ENCODE measurements at regions not wholly inside any gene's neighbourhood (a gene's known extent, or its start where the extent isn't known, plus 50 kb on each side); places are given as distances from the start of the nearest gene placed in this dataset.

- no peak overlapping the region for H3K4me3 Mint-ChIP-seq
- H3K4me1 Mint-ChIP-seq (ENCODE audit: low read depth): peaks cover 13% of the 10 kb centered on the region
- no peaks in the 10 kb centered on the region for H3K36me3 Mint-ChIP-seq (ENCODE audit: low read depth)
- intact Hi-C loops (cut with micrococcal nuclease): no loop called here
- H3K27me3 Mint-ChIP-seq: peaks cover 25% of the 10 kb centered on the region
- H3K27ac Mint-ChIP-seq: no peak overlapping the region
- no peaks in the 10 kb centered on the region for H3K9me3 Mint-ChIP-seq
Observed at GRCh38 chr1:25090707-25091422, 141.4 kb downstream of the SYF2 start.

- peaks cover 6% of the 10 kb centered on the region for H3K4me1 Mint-ChIP-seq (ENCODE audit: low read depth)
- no peak overlapping the region for H3K27ac Mint-ChIP-seq
- H3K27me3 Mint-ChIP-seq: peaks cover 22% of the 10 kb centered on the region
- H3K36me3 Mint-ChIP-seq (ENCODE audit: low read depth): no peaks in the 10 kb centered on the region
- no peak overlapping the region for H3K4me3 Mint-ChIP-seq
- no peaks in the 10 kb centered on the region for H3K9me3 Mint-ChIP-seq
- intact Hi-C loops (cut with micrococcal nuclease): no loop called here
Observed at GRCh38 chr1:25089772-25090171, 142.5 kb downstream of the SYF2 start.

GRCh38 chr1:25088946-25089345 lies 143.4 kb downstream of the SYF2 start:
- H3K9me3 Mint-ChIP-seq: no peaks in the 10 kb centered on the region

DNA sequence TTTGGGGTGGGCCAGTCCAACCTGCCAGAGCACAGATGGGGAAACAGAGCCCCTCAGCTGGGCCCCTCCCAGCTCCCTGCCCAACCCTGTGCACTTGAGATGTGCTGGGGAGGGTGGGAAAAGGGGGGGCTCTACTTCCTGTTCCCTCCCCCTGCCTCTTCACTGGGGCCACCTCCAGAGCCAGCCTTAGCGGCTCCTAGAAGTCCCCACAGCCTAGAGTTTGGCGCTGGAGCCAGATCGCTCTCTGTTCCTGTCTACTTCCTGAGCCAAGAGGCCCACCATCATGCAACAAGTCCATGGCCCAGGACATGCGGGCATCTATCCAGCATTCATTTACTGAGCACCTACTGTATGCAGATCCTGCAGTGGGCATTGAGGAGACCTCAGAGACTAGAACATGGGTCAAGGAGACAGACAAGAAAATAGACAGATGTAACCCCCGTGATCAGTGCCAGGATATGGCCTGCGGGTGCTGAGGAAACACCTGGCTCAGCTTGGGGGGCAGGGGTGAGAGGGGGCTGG lies 144.1 kb downstream of the SYF2 start:
- Mint-ChIP-seq H3K4me1 (ENCODE audit: low read depth) (peaks cover 5% of the 10 kb centered on the region), H3K9me3 (no peaks in the 10 kb centered on the region), H3K36me3 (ENCODE audit: low read depth) (no peaks in the 10 kb centered on the region), H3K27me3 (peaks cover 23% of the 10 kb centered on the region), H3K4me3 (no peak overlapping the region), H3K27ac (no peak overlapping the region)
- intact Hi-C loops (cut with micrococcal nuclease): no loop called here

More at GRCh38 chr1:25088946-25089345, 143.4 kb downstream of the SYF2 start:
- H3K27me3 Mint-ChIP-seq: peaks cover 22% of the 10 kb centered on the region
- H3K36me3 Mint-ChIP-seq (ENCODE audit: low read depth): no peaks in the 10 kb centered on the region
- peaks cover 5% of the 10 kb centered on the region for H3K4me1 Mint-ChIP-seq (ENCODE audit: low read depth)
- H3K27ac Mint-ChIP-seq: no peak overlapping the region
- H3K4me3 Mint-ChIP-seq: no peak overlapping the region
- intact Hi-C loops (cut with micrococcal nuclease): no loop called here

DNA sequence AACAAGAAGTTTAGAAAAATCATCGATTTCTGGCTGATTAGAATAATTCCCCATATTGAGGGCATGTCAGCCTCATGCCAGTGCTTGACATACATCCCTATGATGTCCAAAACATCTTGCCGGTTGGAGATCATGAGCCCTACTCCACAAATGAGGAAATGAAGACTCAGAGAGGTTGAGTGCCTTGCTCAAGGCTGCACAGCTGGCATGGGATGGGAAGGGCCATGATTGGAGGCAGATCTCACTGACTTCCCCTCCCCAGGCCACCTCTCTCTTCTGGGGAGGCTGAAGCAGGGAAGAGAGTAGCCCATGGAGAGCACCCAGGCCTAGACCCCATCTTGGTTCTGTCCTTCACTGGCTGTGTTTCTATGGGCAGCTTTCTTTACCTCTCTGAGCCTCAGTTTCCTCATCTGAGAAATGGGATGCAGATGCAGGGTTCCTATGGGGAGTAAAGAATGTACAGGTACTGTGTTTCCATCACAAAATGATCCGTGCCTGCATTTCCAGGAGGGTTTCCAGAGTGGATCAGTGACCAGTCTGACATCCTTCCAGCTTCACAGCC lies 145.7 kb downstream of the SYF2 start:
- Mint-ChIP-seq H3K4me3 (no peak overlapping the region), H3K9me3 (no peaks in the 10 kb centered on the region), H3K4me1 (ENCODE audit: low read depth) (peaks cover 5% of the 10 kb centered on the region), H3K27me3 (peaks cover 25% of the 10 kb centered on the region), H3K27ac (no peak overlapping the region), H3K36me3 (ENCODE audit: low read depth) (no peaks in the 10 kb centered on the region)
- intact Hi-C loops (cut with micrococcal nuclease): no loop called here

DNA sequence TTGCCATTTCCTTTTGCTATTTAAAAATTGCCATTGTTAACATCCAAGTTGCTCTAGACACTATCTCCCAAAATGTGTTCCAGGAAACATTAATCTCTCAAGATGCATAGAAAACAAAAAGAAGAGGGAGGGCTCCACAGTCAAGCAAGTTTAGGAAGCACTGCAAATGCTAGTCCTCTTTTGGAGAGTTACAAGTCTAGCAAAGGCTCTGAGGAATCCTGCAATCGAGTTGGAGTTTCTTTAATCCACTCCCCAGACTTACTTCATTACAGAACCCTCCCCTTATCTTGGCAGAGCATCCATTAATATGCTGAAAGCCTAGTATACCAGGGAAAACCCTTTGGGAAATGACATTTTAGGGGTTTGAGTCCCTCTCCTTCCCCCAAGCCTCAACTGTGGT lies 147.9 kb downstream of the SYF2 start:
- intact Hi-C loops (cut with micrococcal nuclease): no loop called here
- Mint-ChIP-seq H3K36me3 (ENCODE audit: low read depth) (no peaks in the 10 kb centered on the region), H3K27me3 (peaks cover 17% of the 10 kb centered on the region), H3K27ac (no peak overlapping the region), H3K4me1 (ENCODE audit: low read depth) (peaks cover 24% of the 10 kb centered on the region), H3K9me3 (no peaks in the 10 kb centered on the region), H3K4me3 (no peak overlapping the region)

DNA sequence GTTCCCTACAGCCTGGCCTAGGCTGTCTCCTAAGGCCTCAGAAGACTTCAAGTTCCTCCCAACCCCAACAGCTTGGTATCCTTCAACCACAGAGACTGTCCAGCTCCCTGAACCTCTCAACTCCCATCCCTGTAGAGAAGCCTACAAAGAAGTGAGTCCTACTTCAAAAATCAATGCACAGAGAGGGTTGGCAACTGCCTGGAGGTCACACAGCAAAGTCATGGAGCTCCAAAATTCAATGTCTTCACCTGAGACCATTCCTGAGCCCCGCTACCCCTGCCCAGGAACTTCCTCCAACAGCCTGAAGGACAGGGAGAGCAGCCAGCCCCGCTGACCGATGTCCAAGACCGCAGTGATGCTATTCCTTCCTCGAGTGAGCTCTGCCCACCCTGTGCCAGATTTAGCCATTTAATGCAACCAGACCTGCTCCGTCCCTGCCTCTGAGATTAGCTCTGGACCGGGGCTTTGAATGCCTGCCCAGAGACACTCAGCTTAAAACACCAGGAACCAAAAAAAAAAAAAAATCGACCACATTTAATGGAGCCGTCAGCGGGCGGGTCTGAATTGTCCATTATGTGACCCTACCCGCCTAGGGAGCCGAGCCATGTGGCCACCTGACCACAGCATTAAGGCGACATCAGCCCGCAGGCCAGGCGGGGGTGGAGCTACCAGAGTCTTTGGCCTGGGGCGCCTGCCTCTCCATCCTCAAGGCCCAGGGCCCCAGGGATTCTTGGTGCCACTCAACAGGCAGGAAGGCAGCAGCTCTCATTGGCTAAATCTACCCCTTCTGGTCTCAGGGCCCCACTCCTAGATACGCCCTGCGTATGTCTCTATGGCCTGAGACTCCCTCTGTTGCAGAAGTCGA lies 148.6 kb downstream of the SYF2 start:
- intact Hi-C loops (cut with micrococcal nuclease): no loop called here
- Mint-ChIP-seq H3K4me3 (no peak overlapping the region), H3K27ac (peak overlapping the region; percentile 60), H3K27me3 (peaks cover 13% of the 10 kb centered on the region), H3K36me3 (ENCODE audit: low read depth) (no peaks in the 10 kb centered on the region), H3K9me3 (no peaks in the 10 kb centered on the region), H3K4me1 (ENCODE audit: low read depth) (peaks cover 24% of the 10 kb centered on the region)

DNA sequence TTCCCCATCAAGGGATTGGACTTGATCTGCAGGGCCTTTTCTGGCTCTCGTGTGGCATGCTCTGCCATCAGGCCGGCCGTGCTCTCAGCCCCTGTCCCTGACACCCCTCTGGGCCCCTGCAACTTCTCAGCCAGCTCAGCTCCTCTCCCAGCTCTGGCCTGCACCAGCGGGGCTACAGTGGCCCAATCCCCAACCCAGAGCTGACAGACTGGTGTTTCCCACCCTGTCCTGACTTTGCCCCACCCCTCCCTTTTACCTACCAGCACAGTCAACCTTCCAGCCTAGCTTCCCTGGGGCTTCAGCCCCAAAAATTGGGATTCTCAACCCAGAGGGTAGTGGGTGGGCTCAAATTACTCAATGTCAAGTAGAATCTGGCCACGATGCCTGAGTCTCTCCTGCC lies 149.3 kb downstream of the SYF2 start:
- Mint-ChIP-seq H3K36me3 (ENCODE audit: low read depth) (no peaks in the 10 kb centered on the region), H3K9me3 (no peaks in the 10 kb centered on the region), H3K27me3 (peaks cover 9% of the 10 kb centered on the region), H3K4me3 (no peak overlapping the region), H3K27ac (peak overlapping the region; percentile 60), H3K4me1 (ENCODE audit: low read depth) (peaks cover 19% of the 10 kb centered on the region)
- intact Hi-C loops (cut with micrococcal nuclease): no loop called here

DNA sequence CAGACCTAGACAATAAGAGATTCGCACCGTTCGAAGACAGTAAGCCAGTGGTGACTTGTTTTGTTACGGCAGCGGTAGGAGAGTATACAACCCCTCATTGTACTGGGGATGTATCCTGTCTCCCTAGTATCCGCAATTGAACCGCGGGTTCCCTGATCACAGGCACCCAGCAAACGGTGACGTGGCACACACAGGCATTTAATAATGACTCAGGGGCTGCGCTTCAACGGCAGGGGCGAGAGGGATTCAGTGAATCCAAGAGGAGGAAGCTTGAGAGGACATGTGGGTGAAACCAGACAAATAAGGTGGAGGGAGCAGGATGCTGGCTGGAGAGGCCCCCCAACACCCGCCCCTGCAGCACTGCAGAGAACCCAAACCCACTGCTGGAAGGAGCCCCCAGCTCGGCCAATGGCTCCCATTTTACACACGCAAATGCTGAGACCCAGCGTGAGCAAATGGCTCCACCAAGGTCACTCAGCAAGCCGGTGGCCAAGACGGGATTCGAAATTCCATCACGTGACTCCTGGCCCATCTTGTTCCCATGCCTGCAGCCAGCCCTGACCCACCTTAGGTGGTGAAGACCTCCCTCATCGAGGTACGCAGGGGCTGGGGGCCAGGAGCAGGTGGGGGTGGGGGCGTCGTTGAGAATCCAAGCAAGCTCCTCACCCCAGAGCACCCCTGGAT lies 149.9 kb downstream of the SYF2 start:
- Mint-ChIP-seq H3K4me1 (ENCODE audit: low read depth) (peaks cover 19% of the 10 kb centered on the region), H3K9me3 (no peaks in the 10 kb centered on the region), H3K27me3 (peaks cover 7% of the 10 kb centered on the region), H3K27ac (no peak overlapping the region), H3K4me3 (no peak overlapping the region), H3K36me3 (ENCODE audit: low read depth) (no peaks in the 10 kb centered on the region)
- intact Hi-C loops (cut with micrococcal nuclease): no loop called here

- intact Hi-C loops (cut with micrococcal nuclease): no loop called here
- Mint-ChIP-seq H3K4me3 (no peak overlapping the region), H3K4me1 (ENCODE audit: low read depth) (peaks cover 19% of the 10 kb centered on the region), H3K36me3 (ENCODE audit: low read depth) (no peaks in the 10 kb centered on the region), H3K9me3 (no peaks in the 10 kb centered on the region), H3K27ac (no peak overlapping the region), H3K27me3 (peaks cover 6% of the 10 kb centered on the region)
Observed at GRCh38 chr1:25081496-25081895, 150.8 kb downstream of the SYF2 start.

- peaks cover 19% of the 10 kb centered on the region for H3K4me1 Mint-ChIP-seq (ENCODE audit: low read depth)
- H3K9me3 Mint-ChIP-seq: no peaks in the 10 kb centered on the region
- H3K27ac Mint-ChIP-seq: peak overlapping the region; percentile 62
- intact Hi-C loops (cut with micrococcal nuclease): no loop called here
- H3K4me3 Mint-ChIP-seq: no peak overlapping the region
- no peaks in the 10 kb centered on the region for H3K36me3 Mint-ChIP-seq (ENCODE audit: low read depth)
- H3K27me3 Mint-ChIP-seq: peaks cover 6% of the 10 kb centered on the region
Observed at GRCh38 chr1:25080294-25081209, 150.5 kb upstream of the RUNX3 start.

GRCh38 chr1:25079048-25079447 lies 149.0 kb upstream of the RUNX3 start:
- Mint-ChIP-seq H3K27ac (no peak overlapping the region), H3K36me3 (ENCODE audit: low read depth) (no peaks in the 10 kb centered on the region), H3K4me3 (no peak overlapping the region), H3K9me3 (no peaks in the 10 kb centered on the region), H3K27me3 (peaks cover 6% of the 10 kb centered on the region), H3K4me1 (ENCODE audit: low read depth) (peaks cover 19% of the 10 kb centered on the region)
- intact Hi-C loops (cut with micrococcal nuclease): no loop called here
